Neural progenitor cell (in vitro differentiated cells): ENCODE measurements at regions not wholly inside any gene's neighbourhood (a gene's known extent, or its start where the extent isn't known, plus 50 kb on each side); places are given as distances from the start of the nearest gene placed in this dataset.

ENCODE experiments used
- DNase-seq: peaks from one replicate; pipeline ENCODE4 v3.0.0-alpha.2; 2016; ENCODE audit warnings: low spot score
- H2AFZ ChIP-seq: fragments of 200-600 bp; sonication (generic); replicated peaks from 2 replicates; pipeline ENCODE4 v1.6.1; 2016; ENCODE audit warnings: antibody characterized with exemption
- H3F3A ChIP-seq: fragments of 200-600 bp; sonication (generic); 2 replicates; pipeline ENCODE4 v1.6.1; 2016; ENCODE audit warnings: antibody characterized with exemption, low read depth
- H3K27ac ChIP-seq: fragments of 200-600 bp; sonication (generic); 2 replicates; pipeline ENCODE4 v1.5.1; 2016; ENCODE audit warnings: mild to moderate bottlenecking
- H3K27me3 ChIP-seq: fragments of 200-600 bp; sonication (generic); 2 replicates; pipeline ENCODE4 v1.6.1; 2016; ENCODE audit warnings: mild to moderate bottlenecking, moderate library complexity
- H3K36me3 ChIP-seq: fragments of 200-600 bp; sonication (generic); 2 replicates; pipeline ENCODE4 v1.5.1; 2016
- H3K4me1 ChIP-seq: fragments of 200-600 bp; sonication (generic); 2 replicates; pipeline ENCODE4 v1.6.1; 2016; ENCODE audit warnings: mixed run types
- H3K4me2 ChIP-seq: fragments of 200-600 bp; sonication (generic); 2 replicates; pipeline ENCODE4 v1.6.1; 2016
- H3K4me3 ChIP-seq: fragments of 200-600 bp; sonication (generic); 2 replicates; pipeline ENCODE4 v1.5.1; 2016
- H3K79me2 ChIP-seq: fragments of 200-600 bp; sonication (generic); 2 replicates; pipeline ENCODE4 v1.6.1; 2016; ENCODE audit warnings: low read depth
- H3K9ac ChIP-seq: fragments of 200-600 bp; sonication (generic); 2 replicates; pipeline ENCODE4 v1.6.1; 2016
- H3K9me3 ChIP-seq: fragments of 200-600 bp; sonication (generic); 2 replicates; pipeline ENCODE4 v1.5.1; 2016; ENCODE audit warnings: low read depth
- H4K20me1 ChIP-seq: fragments of 200-600 bp; sonication (generic); 2 replicates; pipeline ENCODE4 v1.6.1; 2016; ENCODE audit warnings: low read depth
- H3K27ac Mint-ChIP-seq: 3 replicates; pipeline ENCODE4 v1.8.0; 2021; ENCODE audit warnings: mixed read lengths
- H3K27me3 Mint-ChIP-seq: 2 replicates; pipeline ENCODE4 v1.8.0; 2022; ENCODE audit warnings: low read depth, mild to moderate bottlenecking, inconsistent platforms, moderate library complexity, mixed read lengths; ENCODE audit not compliant: insufficient read depth
- H3K36me3 Mint-ChIP-seq: 3 replicates; pipeline ENCODE4 v1.8.0; 2021; ENCODE audit warnings: mixed read lengths
- H3K4me1 Mint-ChIP-seq: 3 replicates; pipeline ENCODE4 v1.8.0; 2021; ENCODE audit warnings: mixed read lengths
- H3K4me3 Mint-ChIP-seq: 3 replicates; pipeline ENCODE4 v1.8.0; 2021; ENCODE audit warnings: mild to moderate bottlenecking, moderate library complexity, mixed read lengths
- H3K9me3 Mint-ChIP-seq: 3 replicates; pipeline ENCODE4 v1.8.0; 2020; ENCODE audit warnings: mixed read lengths
- CTCF ChIP-seq: fragments of 200-600 bp; sonication (generic); IDR thresholded peaks from 2 replicates; pipeline ENCODE4 v1.5.1; 2017; ENCODE audit warnings: antibody characterized with exemption, mild to moderate bottlenecking
- EZH2 ChIP-seq: fragments of 200-600 bp; sonication (generic); IDR thresholded peaks from 2 replicates; pipeline ENCODE4 v1.6.1; 2017; ENCODE audit warnings: antibody characterized with exemption, mild to moderate bottlenecking, moderate library complexity
- EZH2phosphoT487 ChIP-seq: fragments of 200-600 bp; sonication (generic); IDR thresholded peaks from 2 replicates; pipeline ENCODE4 v1.6.1; 2017; ENCODE audit warnings: antibody characterized with exemption

- Histone ChIP-seq H3K4me2 (no peak overlapping the region), H3K9me3 (no peaks in the 10 kb centered on the region), H3K4me1 (no peaks in the 10 kb centered on the region), H3K79me2 (no peaks in the 10 kb centered on the region), H3K36me3 (no peaks in the 10 kb centered on the region), H3K27ac (no peak overlapping the region), H3F3A (no peaks in the 10 kb centered on the region), H3K4me3 (no peak overlapping the region), H4K20me1 (no peaks in the 10 kb centered on the region), H2AFZ (no peak overlapping the region), H3K9ac (no peak overlapping the region), H3K27me3 (no peaks in the 10 kb centered on the region)
- Mint-ChIP-seq H3K36me3 (no peaks in the 10 kb centered on the region), H3K27me3 (no peaks in the 10 kb centered on the region), H3K4me3 (no peak overlapping the region), H3K4me1 (peaks cover 3% of the 10 kb centered on the region), H3K9me3 (no peaks in the 10 kb centered on the region), H3K27ac (no peak overlapping the region)
- DNase-seq, result no peak
- TF ChIP-seq EZH2, result no peak
- no peak for TF ChIP-seq CTCF
These were observed 249.2 kb downstream of the IGSF11 start for GRCh38 chr3:118785415-118785814.

GRCh38 chr3:118791246-118791645, 243.4 kb downstream of the IGSF11 start:
- no peak overlapping the region for H3K4me3 Mint-ChIP-seq
- Histone ChIP-seq H3K9me3 (no peaks in the 10 kb centered on the region), H3K27me3 (no peaks in the 10 kb centered on the region), H3K4me2 (no peak overlapping the region), H3K79me2 (no peaks in the 10 kb centered on the region), H3K9ac (no peak overlapping the region), H2AFZ (no peak overlapping the region), H3F3A (peaks cover 5% of the 10 kb centered on the region), H3K36me3 (no peaks in the 10 kb centered on the region), H4K20me1 (no peaks in the 10 kb centered on the region), H3K4me3 (no peak overlapping the region), H3K4me1 (peaks cover 8% of the 10 kb centered on the region), H3K27ac (no peak overlapping the region)
- no peak for TF ChIP-seq EZH2
- H3K27me3 Mint-ChIP-seq, result peaks cover 2% of the 10 kb centered on the region
- H3K27ac Mint-ChIP-seq, result no peak overlapping the region
- H3K9me3 Mint-ChIP-seq, result no peaks in the 10 kb centered on the region
- H3K4me1 Mint-ChIP-seq, result peaks cover 10% of the 10 kb centered on the region
- no peaks in the 10 kb centered on the region for H3K36me3 Mint-ChIP-seq
- DNase-seq, result no peak

- Mint-ChIP-seq H3K27ac (no peak overlapping the region), H3K36me3 (no peaks in the 10 kb centered on the region), H3K27me3 (peaks cover 2% of the 10 kb centered on the region), H3K4me3 (no peak overlapping the region), H3K9me3 (no peaks in the 10 kb centered on the region), H3K4me1 (peaks cover 10% of the 10 kb centered on the region)
- TF ChIP-seq CTCF (no peak), EZH2 (no peak), EZH2phosphoT487 (no peak)
- Histone ChIP-seq H3K36me3 (no peaks in the 10 kb centered on the region), H3K4me2 (peak overlapping the region; percentile 24), H3K9me3 (no peaks in the 10 kb centered on the region), H4K20me1 (no peaks in the 10 kb centered on the region), H3F3A (peaks cover 5% of the 10 kb centered on the region), H3K9ac (no peak overlapping the region), H3K27me3 (no peaks in the 10 kb centered on the region), H3K79me2 (no peaks in the 10 kb centered on the region), H3K27ac (no peak overlapping the region), H3K4me3 (no peak overlapping the region), H2AFZ (peak overlapping the region; percentile 60), H3K4me1 (peaks cover 8% of the 10 kb centered on the region)
- DNase-seq, result peak; percentile 7
These were observed 242.5 kb downstream of the IGSF11 start for GRCh38 chr3:118792191-118792590.

- Mint-ChIP-seq H3K36me3 (no peaks in the 10 kb centered on the region), H3K4me1 (peaks cover 10% of the 10 kb centered on the region), H3K27ac (no peak overlapping the region), H3K4me3 (no peak overlapping the region), H3K27me3 (peaks cover 2% of the 10 kb centered on the region), H3K9me3 (no peaks in the 10 kb centered on the region)
- Histone ChIP-seq H3K9me3 (no peaks in the 10 kb centered on the region), H3F3A (peaks cover 5% of the 10 kb centered on the region), H2AFZ (no peak overlapping the region), H3K36me3 (no peaks in the 10 kb centered on the region), H3K4me2 (no peak overlapping the region), H3K79me2 (no peaks in the 10 kb centered on the region), H3K9ac (no peak overlapping the region), H3K4me3 (no peak overlapping the region), H3K27ac (no peak overlapping the region), H3K4me1 (peaks cover 8% of the 10 kb centered on the region), H3K27me3 (no peaks in the 10 kb centered on the region), H4K20me1 (no peaks in the 10 kb centered on the region)
- no peak for DNase-seq
- no peak for TF ChIP-seq CTCF
- TF ChIP-seq EZH2, result no peak
- TF ChIP-seq EZH2phosphoT487, result no peak
These were observed 241.5 kb downstream of the IGSF11 start for GRCh38 chr3:118793176-118793575.
